Activated CD4-positive, alpha-beta T cell treated with anti-CD3 and anti-CD28 coated beads, Interleukin-2, Interleukin-4, amounts not matched to agents 100 ng/mL and 50 ng/mL, durations not matched to agents 16 hours and 8 hours (primary cell): ENCODE measurements at regions not wholly inside any gene's neighbourhood (a gene's known extent, or its start where the extent isn't known, plus 50 kb on each side); places are given as distances from the start of the nearest gene placed in this dataset.
"Not testable (repeated sequence)": the region's sequence is repeated elsewhere in the genome, so short reads cannot be mapped to it uniquely, and the experiment has no call there.

Experiments used
- DNase-seq: peaks from one replicate; pipeline ENCODE4 v3.0.0-alpha.2; 2020; ENCODE audit warnings: low spot score

GRCh38 chr3:106457281-106458180, 588.7 kb upstream of the CBLB start:
- DNase-seq: peak; percentile 80

- DNase-seq: no peak
These were observed 590.1 kb upstream of the CBLB start for GRCh38 chr3:106458952-106459351.

- DNase-seq: no peak
These were observed 598.1 kb upstream of the CBLB start for GRCh38 chr3:106466881-106467280.

GRCh38 chr3:106473576-106474475, 605.0 kb upstream of the CBLB start:
- peak; percentile 49 for DNase-seq

- DNase-seq: no peak
These were observed 613.6 kb upstream of the CBLB start for GRCh38 chr3:106482451-106482850.

GRCh38 chr3:106485217-106485616, 616.4 kb upstream of the CBLB start:
- DNase-seq: no peak

GRCh38 chr3:106485802-106486201, 617.0 kb upstream of the CBLB start:
- DNase-seq: no peak

- DNase-seq: not testable (repeated sequence)
These were observed 618.3 kb upstream of the CBLB start for GRCh38 chr3:106486945-106487639.

- DNase-seq: no peak
These were observed 619.5 kb upstream of the CBLB start for GRCh38 chr3:106488331-106488730.

- no peak for DNase-seq
These were observed 623.0 kb upstream of the CBLB start for GRCh38 chr3:106491796-106492195.

GRCh38 chr3:106508331-106508893, 639.6 kb upstream of the CBLB start:
- DNase-seq: no peak

GRCh38 chr3:106510206-106510605, 641.4 kb upstream of the CBLB start:
- DNase-seq: no peak

GRCh38 chr3:106512846-106513245, 644.0 kb upstream of the CBLB start:
- no peak for DNase-seq

GRCh38 chr3:106514431-106514830, 645.6 kb upstream of the CBLB start:
- no peak for DNase-seq

GRCh38 chr3:106518516-106518915, 649.7 kb upstream of the CBLB start:
- no peak for DNase-seq

GRCh38 chr3:106522397-106522796, 653.6 kb upstream of the CBLB start:
- no peak for DNase-seq

- DNase-seq: no peak
These were observed 660.1 kb upstream of the CBLB start for GRCh38 chr3:106528932-106529331.

GRCh38 chr3:106529738-106530137, 660.9 kb upstream of the CBLB start:
- DNase-seq: peak; percentile 18

GRCh38 chr3:106530367-106530766, 661.6 kb upstream of the CBLB start:
- DNase-seq: no peak

- not testable (repeated sequence) for DNase-seq
These were observed 663.0 kb upstream of the CBLB start for GRCh38 chr3:106531771-106532329.

GRCh38 chr3:106533093-106533787, 664.4 kb upstream of the CBLB start:
- no peak for DNase-seq
